ENCODE measurements at regions not wholly inside any gene's neighbourhood (a gene's known extent, or its start where the extent isn't known, plus 50 kb on each side); places are given as distances from the start of the nearest gene placed in this dataset.

- Histone ChIP-seq H3K4me1 (ENCODE audit: control insufficient read depth, insufficient read depth, low read length) (no peaks in the 10 kb centered on the region), H3K9me3 (ENCODE audit: control insufficient read depth, insufficient read depth, low read length) (0 out of 2 replicates have a peak, but pooled peaks cover 2% of the 10 kb centered on the region), H3K23ac (ENCODE audit: low read depth, low read length) (no peak overlapping the region), H2AK5ac (ENCODE audit: low read depth, low read length) (no peak overlapping the region), H3K9ac (ENCODE audit: low read depth, low read length) (no peak overlapping the region), H3K9me1 (ENCODE audit: insufficient read depth, low read length) (no peaks in the 10 kb centered on the region), H2BK120ac (ENCODE audit: low read depth, low read length) (no peak overlapping the region), H3K36me3 (ENCODE audit: control insufficient read depth, insufficient read depth, low read length) (no peaks in the 10 kb centered on the region), H3K4ac (ENCODE audit: low read depth, low read length) (no peak overlapping the region), H3K4me2 (ENCODE audit: low read depth, low read length) (no peak overlapping the region), H3K79me1 (ENCODE audit: low read depth in 1 of 2, low read length in 2 of 2) (no peaks in the 10 kb centered on the region), H2BK15ac (ENCODE audit: low read depth, low read length) (no peak overlapping the region), H3K27me3 (ENCODE audit: control insufficient read depth, insufficient read depth, low read length) (no peaks in the 10 kb centered on the region), H4K8ac (ENCODE audit: low read depth in 2 of 2, low read length in 2 of 2) (no peak overlapping the region), H4K5ac (ENCODE audit: low read depth, low read length) (no peak overlapping the region), H3K27ac (ENCODE audit: insufficient read depth, low read length) (no peak overlapping the region), H3K4me3 (ENCODE audit: insufficient read depth, low read depth, low read length) (no peak overlapping the region), H4K20me1 (ENCODE audit: insufficient read depth, low read length) (no peaks in the 10 kb centered on the region), H2BK20ac (ENCODE audit: low read depth, low read length) (no peak overlapping the region), H2AK9ac (replicated peaks; ENCODE audit: low read depth, low read length, poor library complexity) (no peak overlapping the region), H3K18ac (ENCODE audit: low read depth, low read length) (no peak overlapping the region), H3K56ac (ENCODE audit: extremely low read depth, insufficient read depth, low read length) (no peak overlapping the region), H2AFZ (replicated peaks; ENCODE audit: low read length, poor library complexity) (no peak overlapping the region), H2BK5ac (ENCODE audit: low read depth, low read length, poor library complexity, severe bottlenecking) (no peak overlapping the region), H4K91ac (ENCODE audit: insufficient read depth, low read depth, low read length) (no peak overlapping the region), H3K14ac (replicated peaks; ENCODE audit: low read depth, low read length) (no peak overlapping the region)
- in situ Hi-C loops (cut with MboI; ENCODE audit: low sequenced_read_pairs) (no loop called here), intact Hi-C loops (cut with micrococcal nuclease) (no loop called here), dilution Hi-C loops (cut with HindIII; ENCODE audit: low sequenced_read_pairs, unreplicated experiment) (no loop called here)
- TF ChIP-seq CHD1 (IDR thresholded peaks at IDR 0.05; ENCODE audit: low read depth, low read length) (no peak), RFX5 (IDR thresholded peaks at IDR 0.05; ENCODE audit: low read depth, low read length) (no peak), NFE2L2 (IDR thresholded peaks at IDR 0.05; ENCODE audit: low read depth, low read length) (no peak), MAZ (IDR thresholded peaks at IDR 0.05; ENCODE audit: borderline replicate concordance, low read depth, low read length) (no peak), MXI1 (IDR thresholded peaks at IDR 0.05; ENCODE audit: borderline replicate concordance, low read depth, low read length) (no peak), CTCF (conservative IDR thresholded peaks at IDR 0.05; ENCODE audit: low read depth, low read length) (no peak), BHLHE40 (IDR thresholded peaks at IDR 0.05; ENCODE audit: low read depth, low read length) (no peak), RCOR1 (IDR thresholded peaks at IDR 0.05; ENCODE audit: insufficient replicate concordance, low read length) (no peak), USF2 (IDR thresholded peaks at IDR 0.05; ENCODE audit: low read depth, low read length) (no peak), FOS (IDR thresholded peaks at IDR 0.05; ENCODE audit: low read depth, low read length) (no peak), RAD21 (IDR thresholded peaks at IDR 0.05; ENCODE audit: low read length) (no peak), POLR2A (IDR thresholded peaks at IDR 0.05; ENCODE audit: low read depth, low read length) (no peak), SMC3 (IDR thresholded peaks at IDR 0.05; ENCODE audit: low read depth, low read length) (no peak), CEBPB (IDR thresholded peaks at IDR 0.05; ENCODE audit: low read depth, low read length) (no peak), ELK1 (IDR thresholded peaks at IDR 0.05; ENCODE audit: borderline replicate concordance, low read depth, low read length) (no peak), MAFK (IDR thresholded peaks at IDR 0.05; ENCODE audit: low read depth, low read length) (no peak)
- ChIA-PET POLR2A (ENCODE audit: unreplicated experiment) (no interaction called here), CTCF (no interaction called here)
- DNase-seq (no peak), ATAC-seq (ENCODE audit: low read depth) (no peak)
- BruUV-seq (replicated peaks) = no TSS peak
- 20% methylated on average over 2 of the region's 4 CpGs; no CpG with 5 or more reads in 1 of the 2 experiments for WGBS, 2 experiments (ENCODE audit: extremely low coverage in 2 of 2, insufficient read length in 1 of 2)
These were observed 403.6 kb upstream of the PBX1 start for GRCh38 chr1:164155347-164155746.

Data from IMR-90 (cell line).